Stimulated activated CD4-positive, alpha-beta T cell treated with anti-CD3 and anti-CD28 coated beads, Interleukin-2, amount 100 ng/mL, for 24 hours (primary cell): ENCODE measurements at regions not wholly inside any gene's neighbourhood (a gene's known extent, or its start where the extent isn't known, plus 50 kb on each side); places are given as distances from the start of the nearest gene placed in this dataset.

Experiments used
- DNase-seq, 2 donors: peaks; one replicate each; pipeline ENCODE4 v3.0.0-alpha.2; 2020

DNA sequence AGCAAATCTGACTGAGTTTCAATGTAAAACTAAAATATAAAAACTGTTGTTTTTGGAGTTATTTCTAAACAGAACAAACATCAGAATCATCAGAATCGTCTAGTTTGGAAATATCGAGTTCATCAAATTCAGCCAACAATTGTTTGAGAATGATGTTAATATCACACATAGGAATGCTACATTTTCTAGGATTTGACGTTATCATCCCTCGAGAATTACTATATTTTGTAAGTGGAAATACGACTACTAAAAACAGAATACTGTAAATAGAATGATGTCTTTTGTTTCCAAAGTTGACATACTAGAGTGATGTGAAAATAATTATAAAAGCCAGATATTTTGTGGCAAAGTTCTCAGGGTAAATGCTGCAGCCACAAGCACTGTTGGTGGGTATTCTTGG is 805.9 kb downstream of the TLE1 start:
- no peak for DNase-seq

- no peak for DNase-seq
These were observed 807.4 kb downstream of the TLE1 start for GRCh38 chr9:80881940-80882339.

DNA sequence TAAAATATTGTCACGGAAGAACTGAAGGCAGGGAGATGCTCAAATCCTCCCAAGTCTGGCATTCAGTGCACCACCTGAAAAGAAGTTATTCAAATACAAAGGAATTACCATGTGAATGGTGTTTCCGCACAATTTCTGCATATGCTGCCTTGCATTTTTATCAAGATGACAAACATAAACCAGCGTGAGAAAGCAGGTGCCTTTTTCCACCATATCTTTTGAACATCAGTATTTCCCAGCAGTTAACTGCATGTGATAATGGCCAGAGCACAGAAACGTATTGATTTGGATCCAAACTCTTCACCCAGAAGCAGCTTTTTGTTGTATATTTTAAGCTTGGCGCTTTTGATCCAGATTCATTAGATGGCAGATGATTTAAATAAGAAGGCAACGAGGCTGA is 808.0 kb downstream of the TLE1 start:
- DNase-seq, result no peak

- DNase-seq, result no peak
These were observed 810.8 kb downstream of the TLE1 start for GRCh38 chr9:80878556-80878955.

DNA sequence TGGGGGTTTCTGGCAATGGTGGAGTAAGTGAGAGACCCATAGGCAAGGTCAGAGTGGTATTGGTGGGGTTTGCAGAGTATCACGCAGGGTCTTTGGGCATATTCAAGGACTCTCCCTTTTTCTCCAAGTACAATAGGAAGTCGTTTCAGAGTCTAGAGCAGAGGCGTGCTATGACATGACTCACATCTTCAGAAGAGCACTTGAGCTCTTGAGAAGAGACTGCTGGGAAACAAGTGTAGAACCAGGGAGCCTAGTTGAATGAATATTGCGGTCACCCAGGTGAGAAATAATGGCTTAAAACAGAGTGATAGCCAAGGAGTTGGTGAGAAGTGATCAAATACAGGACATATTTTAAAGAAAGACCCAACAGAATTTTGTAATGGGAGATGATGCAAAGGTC is 813.4 kb downstream of the TLE1 start:
- DNase-seq, result no peak

DNA sequence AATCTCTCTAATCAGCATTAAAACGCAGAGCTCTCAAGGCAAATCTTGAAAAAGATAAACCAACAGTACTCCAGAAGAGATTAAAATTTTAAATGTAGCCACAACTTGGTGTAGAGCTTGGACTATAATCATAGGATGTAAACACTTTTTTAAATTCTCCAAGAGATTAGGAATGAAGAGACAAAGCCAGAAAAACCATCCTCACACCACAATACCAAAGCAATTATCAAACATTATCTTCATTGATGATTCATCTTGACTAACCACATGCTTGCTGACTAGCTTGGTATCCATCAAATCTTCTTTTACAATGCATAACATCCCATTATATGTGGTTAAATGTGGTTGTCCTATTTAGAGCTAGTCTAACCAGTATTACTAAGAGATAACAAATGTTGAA is 815.1 kb downstream of the TLE1 start:
- no peak for DNase-seq

DNA sequence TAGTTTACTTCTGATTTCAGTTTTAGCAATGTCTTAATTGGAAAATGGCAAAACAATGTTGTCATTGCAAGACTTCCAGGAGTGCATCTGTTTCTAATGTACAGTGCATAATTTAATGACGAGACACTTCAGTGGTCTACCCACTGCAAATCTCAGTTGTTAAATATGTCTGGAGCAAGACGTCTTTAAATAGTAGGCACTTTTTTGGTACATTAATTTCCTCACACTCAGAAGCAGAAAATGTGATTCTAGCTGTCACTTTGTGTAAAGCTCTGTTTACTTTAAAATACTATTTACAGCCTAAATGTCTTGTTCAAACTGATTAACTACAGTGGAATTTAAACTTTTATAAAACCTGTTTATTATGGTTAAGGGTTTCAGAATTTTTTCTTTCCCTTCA is 815.5 kb downstream of the TLE1 start:
- DNase-seq, result no peak

- DNase-seq, result no peak
These were observed 817.8 kb downstream of the TLE1 start for GRCh38 chr9:80871596-80871995.

DNA sequence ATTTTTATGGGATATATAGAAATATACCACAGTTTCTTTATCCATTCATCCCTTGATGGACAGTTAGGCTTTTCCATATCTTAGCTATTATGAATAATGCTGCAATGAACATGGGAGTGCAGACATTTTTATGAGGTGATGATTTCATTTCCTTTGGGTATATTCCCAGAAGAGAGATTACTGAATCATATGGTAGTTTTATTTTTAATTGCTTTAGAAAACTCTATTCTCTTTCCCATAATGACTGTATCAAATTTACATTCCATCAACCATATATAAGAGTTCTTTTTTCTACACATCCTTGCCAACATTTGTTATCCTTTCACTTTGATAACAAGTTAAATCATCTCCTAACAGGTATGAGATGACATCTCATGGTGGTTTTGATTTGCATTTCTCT is 821.6 kb downstream of the TLE1 start:
- no peak for DNase-seq

DNA sequence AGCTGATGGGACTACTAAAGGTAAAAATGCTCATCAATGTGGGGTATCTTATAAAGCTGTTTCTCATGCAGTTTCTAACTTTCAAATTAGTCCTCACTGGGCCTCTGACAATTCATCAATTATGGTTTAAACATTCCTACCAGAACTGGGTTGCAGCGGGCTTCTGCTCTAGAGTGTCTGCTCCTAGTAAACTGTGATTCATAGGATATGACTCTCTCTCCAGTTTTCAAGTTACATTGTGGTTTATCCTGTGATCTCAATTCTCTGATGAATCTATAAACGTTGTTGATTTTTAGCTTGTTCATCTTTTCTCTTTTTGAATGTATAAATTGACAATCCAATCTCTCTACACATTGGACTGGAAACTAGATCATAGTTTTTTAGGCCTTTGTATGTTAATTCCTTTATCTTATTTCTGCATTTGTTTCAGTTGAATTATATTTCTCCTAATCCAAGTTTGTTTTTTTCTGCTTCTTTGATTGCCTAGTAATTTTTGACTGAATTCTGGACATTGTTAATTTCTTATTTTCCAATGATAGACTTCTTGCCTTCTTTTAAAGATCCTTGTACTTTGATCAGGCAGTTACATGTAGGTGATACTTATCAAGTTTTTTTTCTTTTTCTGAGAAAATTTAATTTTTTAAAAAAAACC is 822.6 kb downstream of the TLE1 start:
- DNase-seq, result no peak

DNA sequence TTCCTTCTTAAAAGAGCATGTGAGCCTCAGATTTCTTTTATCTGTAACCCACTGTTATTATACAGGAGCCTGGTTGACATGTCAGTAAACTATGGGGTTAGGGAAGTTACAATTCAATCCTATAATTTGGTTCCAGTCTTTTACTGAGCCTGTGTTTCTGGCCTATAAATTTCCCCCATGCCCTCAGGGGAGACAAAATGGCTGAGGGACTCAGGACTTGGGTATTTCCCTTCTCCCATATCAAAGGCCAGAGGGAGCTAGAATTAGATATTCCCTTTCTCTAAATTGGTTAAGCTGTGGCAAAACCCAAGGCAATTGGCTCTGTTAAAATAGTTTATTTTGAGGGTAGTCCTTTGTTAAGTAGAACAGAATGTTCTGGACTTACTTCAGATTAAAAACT is 823.2 kb downstream of the TLE1 start:
- DNase-seq, result no peak

- DNase-seq, result no peak
These were observed 846.3 kb downstream of the TLE1 start for GRCh38 chr9:80843028-80843427.

- DNase-seq, result no peak
These were observed 847.0 kb downstream of the TLE1 start for GRCh38 chr9:80842389-80842788.

- no peak for DNase-seq
These were observed 847.5 kb downstream of the TLE1 start for GRCh38 chr9:80841888-80842287.

DNA sequence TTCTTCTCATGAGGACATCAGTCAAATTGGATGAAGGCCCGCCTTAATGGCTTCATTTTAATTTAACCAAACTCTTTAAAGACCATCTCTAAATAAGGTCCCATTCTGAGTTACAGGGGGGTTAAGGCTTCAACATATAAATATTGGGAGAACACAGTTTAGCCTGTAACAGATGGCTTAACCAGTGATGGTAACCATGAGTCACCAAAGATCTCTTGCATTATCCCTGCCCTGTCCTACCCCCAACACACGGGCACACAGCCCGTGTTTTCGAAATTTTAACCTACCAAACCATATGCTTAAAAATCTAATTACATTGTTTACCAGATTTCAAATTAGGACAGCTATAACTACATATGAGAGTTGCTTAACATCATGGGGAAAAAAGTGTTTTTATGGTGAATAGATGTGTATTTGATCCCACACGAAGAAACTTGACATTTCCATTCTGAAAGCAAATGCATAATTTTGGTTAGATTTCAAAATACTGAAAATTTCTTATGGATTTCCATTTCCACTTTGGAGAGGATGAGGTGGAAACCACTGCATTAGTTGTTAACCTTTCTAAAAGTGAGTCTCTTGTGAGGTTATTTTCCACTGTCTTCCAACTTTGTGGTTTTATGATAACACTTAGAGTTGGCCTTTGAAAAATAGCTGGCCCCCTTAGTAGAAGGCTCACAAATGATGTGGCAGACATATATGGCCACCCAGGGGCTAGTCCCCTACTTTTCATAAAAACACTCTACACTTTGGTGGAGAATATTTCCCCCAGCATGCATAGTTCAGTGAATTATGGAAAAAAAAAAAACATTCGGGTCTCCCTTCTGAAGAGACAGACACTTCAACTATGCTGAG is 849.3 kb downstream of the TLE1 start:
- DNase-seq, result no peak

DNA sequence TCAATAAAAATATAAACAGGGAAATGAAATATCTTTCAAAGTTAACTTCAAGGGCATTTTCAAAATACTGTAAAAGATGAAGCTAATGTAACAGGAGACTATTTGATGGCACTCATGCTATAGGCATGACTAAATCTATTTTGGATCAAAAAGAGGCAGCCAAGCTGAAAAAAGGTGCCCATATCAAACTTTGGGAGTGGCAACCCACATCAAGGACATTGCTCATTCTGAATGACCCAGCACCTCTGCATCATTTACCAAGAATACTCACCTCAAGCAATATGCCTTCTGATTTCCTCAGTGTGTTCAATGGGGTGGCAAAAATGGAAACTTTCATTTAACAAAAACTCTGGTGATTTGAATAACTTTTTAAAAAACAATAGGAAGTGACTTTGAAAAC is 853.3 kb downstream of the TLE1 start:
- DNase-seq, result no peak

DNA sequence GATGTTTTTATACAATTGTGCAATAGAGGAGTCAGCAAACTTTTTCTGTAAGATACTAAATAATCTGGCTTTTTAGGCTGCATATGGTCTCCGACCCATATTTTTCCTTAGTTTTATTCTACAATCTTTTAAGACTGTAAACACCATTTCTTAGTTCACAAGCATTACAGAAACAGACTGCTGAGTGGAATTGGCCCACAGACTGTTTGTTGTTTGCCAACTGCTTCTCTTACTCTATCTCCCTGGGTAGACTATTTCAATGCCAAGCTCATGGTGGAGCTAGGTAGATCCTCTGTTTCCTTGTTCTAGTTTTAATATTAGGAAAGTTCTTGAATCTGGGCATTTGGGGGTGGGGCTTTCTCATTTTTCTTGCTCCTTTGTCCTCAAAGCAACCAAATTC is 857.6 kb downstream of the TLE1 start:
- no peak for DNase-seq

- no peak for DNase-seq
These were observed 877.7 kb downstream of the TLE1 start for GRCh38 chr9:80811656-80812055.

- DNase-seq, result no peak
These were observed 878.3 kb downstream of the TLE1 start for GRCh38 chr9:80811003-80811402.

- no peak for DNase-seq
These were observed 882.7 kb downstream of the TLE1 start for GRCh38 chr9:80806671-80807070.

GRCh38 chr9:80804873-80805272 is 884.5 kb downstream of the TLE1 start:
- DNase-seq, result no peak

DNA sequence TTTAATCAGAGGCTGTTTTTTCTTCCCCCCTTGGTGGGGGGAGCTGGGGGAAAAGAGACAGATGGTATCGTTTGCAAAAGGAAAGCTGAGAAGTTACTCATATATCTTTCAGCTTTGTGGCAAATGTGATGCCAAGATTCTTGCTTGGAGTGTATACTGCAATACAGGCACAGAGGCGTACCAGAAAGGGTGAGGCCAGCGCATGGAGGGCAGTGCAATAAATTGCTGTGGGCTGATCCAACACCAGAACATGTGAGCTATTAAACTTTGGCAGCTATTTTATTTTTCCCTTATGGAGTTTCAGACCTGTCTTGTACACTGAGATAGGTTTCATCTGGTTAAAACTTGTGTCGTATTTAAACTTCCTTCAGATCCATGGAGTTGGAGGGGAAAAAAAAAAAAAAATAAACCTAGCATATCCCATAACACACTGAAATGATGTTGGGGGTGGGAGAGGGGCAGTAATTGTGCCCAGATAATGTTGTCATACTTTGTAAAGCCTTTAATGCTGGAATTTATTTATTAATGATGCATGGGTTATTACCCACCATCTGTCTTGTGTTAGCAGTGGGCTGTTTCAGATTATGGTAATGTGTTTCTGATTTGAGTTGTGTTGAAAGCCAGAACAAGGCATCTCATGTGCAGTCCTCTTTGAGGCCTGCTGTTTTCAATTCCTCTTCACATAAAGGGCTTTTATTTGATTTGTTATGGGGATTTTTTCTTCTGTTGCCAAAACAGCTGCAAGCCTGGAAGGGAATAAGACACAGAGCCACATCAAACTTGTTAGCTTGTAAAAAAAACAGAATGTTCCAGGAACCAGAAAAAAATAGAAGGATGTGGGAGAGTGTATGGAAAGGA is 891.3 kb downstream of the TLE1 start:
- no peak for DNase-seq

- DNase-seq, result no peak
These were observed 892.1 kb downstream of the TLE1 start for GRCh38 chr9:80797101-80797829.
